ENCODE measurements at regions not wholly inside any gene's neighbourhood (a gene's known extent, or its start where the extent isn't known, plus 50 kb on each side); places are given as distances from the start of the nearest gene placed in this dataset.

GRCh38 chr5:42090162-42090561 is 165.1 kb downstream of the FBXO4 start:
- TF ChIP-seq CTCF (IDR thresholded peaks at IDR 0.05; ENCODE audit: insufficient read depth, low read length, poor library complexity, severe bottlenecking) (no peak), EZH2phosphoT487 (conservative IDR thresholded peaks at IDR 0.05; ENCODE audit: low read length) (no peak)
